ENCODE measurements at regions not wholly inside any gene's neighbourhood (a gene's known extent, or its start where the extent isn't known, plus 50 kb on each side); places are given as distances from the start of the nearest gene placed in this dataset.

- no peaks in the 10 kb centered on the region; the same call in 2 of the 3 replicates for H3K9me3 Mint-ChIP-seq
- no peak for TF ChIP-seq CTCF (conservative IDR thresholded peaks at IDR 0.05; ENCODE audit: low read depth in 2 of 2)
- TF ChIP-seq REST (IDR thresholded peaks at IDR 0.05; ENCODE audit: unreplicated experiment), result no peak
- TF ChIP-seq CREB1 (CRISPR knock-in tag; IDR thresholded peaks at IDR 0.05; ENCODE audit: low read depth), result no peak
- no peak for TF ChIP-seq STAT1 (IDR thresholded peaks at IDR 0.05; ENCODE audit: unreplicated experiment)
- TF ChIP-seq JUNB (IDR thresholded peaks at IDR 0.05; ENCODE audit: unreplicated experiment), result no peak
- TF ChIP-seq EZH2 (IDR thresholded peaks at IDR 0.05; ENCODE audit: low read depth, unreplicated experiment), result no peak
- no peak for TF ChIP-seq EZH2phosphoT487 (IDR thresholded peaks at IDR 0.05; ENCODE audit: unreplicated experiment)
- no peak for TF ChIP-seq ZNF114 (CRISPR knock-in tag; IDR thresholded peaks at IDR 0.05)
- no peak for TF ChIP-seq NANOG (IDR thresholded peaks at IDR 0.05; ENCODE audit: borderline replicate concordance)
- TF ChIP-seq ZNF462 (CRISPR knock-in tag; IDR thresholded peaks at IDR 0.05), result no peak
- no peak for TF ChIP-seq ETS1 (IDR thresholded peaks at IDR 0.05)
- no peak for TF ChIP-seq ZNF331 (CRISPR knock-in tag; IDR thresholded peaks at IDR 0.05; ENCODE audit: low read depth)
- no peak for TF ChIP-seq POLR2AphosphoS5 (IDR thresholded peaks at IDR 0.05; ENCODE audit: low read depth)
- H2AFZ ChIP-seq, result no peak overlapping the region
- no peak overlapping the region for H3K4me3 ChIP-seq
- no peak overlapping the region for H3K4me2 ChIP-seq
- no peak overlapping the region for H3K27ac ChIP-seq (ENCODE audit: low read depth)
- DNase-seq (ENCODE audit: low spot score) (no peak), ATAC-seq (no peak)
- H3F3A ChIP-seq (replicated peaks; ENCODE audit: low read depth), result no peaks in the 10 kb centered on the region
- no peaks in the 10 kb centered on the region for H4K20me1 ChIP-seq (replicated peaks; ENCODE audit: insufficient read depth)
- no peaks in the 10 kb centered on the region for H3K9me2 ChIP-seq (ENCODE audit: insufficient read depth)
- H3K4me1 Mint-ChIP-seq, result no peaks in the 10 kb centered on the region
- H3K79me2 ChIP-seq (replicated peaks; ENCODE audit: insufficient read depth), result no peaks in the 10 kb centered on the region
- H3K27me3 ChIP-seq (ENCODE audit: insufficient read depth), result no peaks in the 10 kb centered on the region
- H3K4me1 ChIP-seq (ENCODE audit: insufficient read depth), result no peaks in the 10 kb centered on the region
- H3K27ac Mint-ChIP-seq, result no peak overlapping the region
- H3K36me3 ChIP-seq (ENCODE audit: insufficient read depth), result no peaks in the 10 kb centered on the region
- no peaks in the 10 kb centered on the region for H3K36me3 Mint-ChIP-seq (ENCODE audit: low read depth)
- peaks cover 1% of the 10 kb centered on the region for H3K27me3 Mint-ChIP-seq (ENCODE audit: insufficient read depth, low read depth, poor library complexity)
- no peak overlapping the region for H3K4me3 Mint-ChIP-seq
These were observed 246.7 kb upstream of the NRIP1 start for GRCh38 chr21:15311510-15311909.

All from GM23338 (cell line).